ENCODE measurements at regions not wholly inside any gene's neighbourhood (a gene's known extent, or its start where the extent isn't known, plus 50 kb on each side); places are given as distances from the start of the nearest gene placed in this dataset.

- TF ChIP-seq POLR2AphosphoS5 (IDR thresholded peaks at IDR 0.05) (no peak), CTCF (IDR thresholded peaks at IDR 0.05) (no peak)
Measured at GRCh38 chr17:77610518-77610893, 348.0 kb upstream of the TNRC6C start.

All from transverse colon (tissue), 4 donors.